WERI-Rb-1 (cell line): ENCODE measurements at regions not wholly inside any gene's neighbourhood (a gene's known extent, or its start where the extent isn't known, plus 50 kb on each side); places are given as distances from the start of the nearest gene placed in this dataset.

Experiments
- DNase-seq: peaks from one replicate; pipeline ENCODE4 v3.0.0-alpha.2; 2020
- H3K27ac ChIP-seq: fragments of 250-450 bp; sonication (Bioruptor Pico); 2 replicates; pipeline ENCODE4 v1.5.1; 2020; ENCODE audit warnings: mild to moderate bottlenecking, moderate library complexity
- H3K27me3 ChIP-seq: fragments of 250-450 bp; sonication (Bioruptor Pico); 2 replicates; pipeline ENCODE4 v1.5.1; 2021; ENCODE audit warnings: mild to moderate bottlenecking, low read depth, moderate library complexity; ENCODE audit not compliant: insufficient read depth, severe bottlenecking
- H3K36me3 ChIP-seq: fragments of 250-450 bp; sonication (Bioruptor Pico); 2 replicates; pipeline ENCODE4 v1.5.1; 2020; ENCODE audit warnings: mild to moderate bottlenecking, moderate library complexity
- H3K4me3 ChIP-seq: 2 replicates; pipeline ENCODE4 v1.5.1; 2011; ENCODE audit warnings: low read depth, mild to moderate bottlenecking, control low read depth, low read length
- H3K9me3 ChIP-seq: fragments of 250-450 bp; sonication (Bioruptor Pico); 2 replicates; pipeline ENCODE4 v1.5.1; 2021; ENCODE audit warnings: mild to moderate bottlenecking, moderate library complexity; ENCODE audit not compliant: severe bottlenecking
- CTCF ChIP-seq: IDR thresholded peaks from 2 replicates; pipeline ENCODE4 v1.5.1; 2011; ENCODE audit warnings: low read depth, mild to moderate bottlenecking, control low read depth, inconsistent platforms, low read length

GRCh38 chr10:27618036-27618615 is 114.0 kb downstream of the RAB18 start:
- no peaks in the 10 kb centered on the region for H3K9me3 ChIP-seq
- no peak overlapping the region for H3K27ac ChIP-seq
- no peak for DNase-seq
- no peaks in the 10 kb centered on the region for H3K36me3 ChIP-seq
- no peak for TF ChIP-seq CTCF
- no peak overlapping the region for H3K4me3 ChIP-seq
- H3K27me3 ChIP-seq, result no peaks in the 10 kb centered on the region

GRCh38 chr10:27618906-27619305 is 114.8 kb downstream of the RAB18 start:
- Histone ChIP-seq H3K9me3 (no peaks in the 10 kb centered on the region), H3K27me3 (no peaks in the 10 kb centered on the region), H3K27ac (no peak overlapping the region), H3K36me3 (no peaks in the 10 kb centered on the region), H3K4me3 (no peak overlapping the region)
- no peak for DNase-seq
- TF ChIP-seq CTCF, result no peak

- no peaks in the 10 kb centered on the region for H3K9me3 ChIP-seq
These were observed 115.2 kb downstream of the RAB18 start for GRCh38 chr10:27619329-27619728.

GRCh38 chr10:27620430-27621397 is 116.6 kb downstream of the RAB18 start:
- no peak for TF ChIP-seq CTCF
- Histone ChIP-seq H3K27me3 (no peaks in the 10 kb centered on the region), H3K4me3 (no peak overlapping the region), H3K27ac (no peak overlapping the region), H3K36me3 (no peaks in the 10 kb centered on the region), H3K9me3 (no peaks in the 10 kb centered on the region)
- DNase-seq, result no peak

More at GRCh38 chr10:27619329-27619728, 115.2 kb downstream of the RAB18 start:
- Histone ChIP-seq H3K36me3 (no peaks in the 10 kb centered on the region), H3K27me3 (no peaks in the 10 kb centered on the region), H3K4me3 (no peak overlapping the region), H3K27ac (no peak overlapping the region)
- no peak for TF ChIP-seq CTCF
- no peak for DNase-seq

GRCh38 chr10:27621461-27621860 is 117.4 kb downstream of the RAB18 start:
- H3K4me3 ChIP-seq, result no peak overlapping the region
- no peaks in the 10 kb centered on the region for H3K9me3 ChIP-seq
- DNase-seq, result no peak
- no peak for TF ChIP-seq CTCF
- no peaks in the 10 kb centered on the region for H3K27me3 ChIP-seq
- no peaks in the 10 kb centered on the region for H3K36me3 ChIP-seq
- H3K27ac ChIP-seq, result no peak overlapping the region
